SK-N-SH (cell line): ENCODE measurements at regions not wholly inside any gene's neighbourhood (a gene's known extent, or its start where the extent isn't known, plus 50 kb on each side); places are given as distances from the start of the nearest gene placed in this dataset.

Experiments used
- CTCF ChIP-seq: fragments of 200-600 bp; sonication (generic); IDR thresholded peaks from 2 replicates; pipeline ENCODE4 v1.6.1; 2017; ENCODE audit warnings: antibody characterized with exemption, mild to moderate bottlenecking, moderate library complexity
- EP300 ChIP-seq, 2 experiments: IDR thresholded peaks; 2 replicates each; pipeline versions ENCODE4 v1.4.0 to v1.6.1; 2012; ENCODE audit warnings: borderline replicate concordance in 1 of 2, low read depth in 1 of 2, low read length in 1 of 2
- FOXM1 ChIP-seq: IDR thresholded peaks from 2 replicates; pipeline ENCODE4 v1.4.0; 2012; ENCODE audit warnings: low read depth, mild to moderate bottlenecking
- REST ChIP-seq: IDR thresholded peaks from 2 replicates; pipeline ENCODE4 v1.6.1; 2012; ENCODE audit warnings: mild to moderate bottlenecking, low read depth, low read length, moderate library complexity

GRCh38 chr4:164287173-164287572 lies 466.8 kb upstream of the SMIM31 start:
- TF ChIP-seq CTCF (no peak), REST (no peak), EP300 (IDR thresholded peaks at IDR 0.05; ENCODE audit: borderline replicate concordance in 1 of 2, low read depth in 1 of 2, low read length in 1 of 2) (no peak), FOXM1 (no peak)
